8988T (cell line): ENCODE measurements at regions not wholly inside any gene's neighbourhood (a gene's known extent, or its start where the extent isn't known, plus 50 kb on each side); places are given as distances from the start of the nearest gene placed in this dataset.
"Not testable (repeated sequence)": the region's sequence is repeated elsewhere in the genome, so short reads cannot be mapped to it uniquely, and the experiment has no call there.

Experiments
- DNase-seq: peaks from one replicate; pipeline ENCODE4 v3.0.0; 2011

DNA sequence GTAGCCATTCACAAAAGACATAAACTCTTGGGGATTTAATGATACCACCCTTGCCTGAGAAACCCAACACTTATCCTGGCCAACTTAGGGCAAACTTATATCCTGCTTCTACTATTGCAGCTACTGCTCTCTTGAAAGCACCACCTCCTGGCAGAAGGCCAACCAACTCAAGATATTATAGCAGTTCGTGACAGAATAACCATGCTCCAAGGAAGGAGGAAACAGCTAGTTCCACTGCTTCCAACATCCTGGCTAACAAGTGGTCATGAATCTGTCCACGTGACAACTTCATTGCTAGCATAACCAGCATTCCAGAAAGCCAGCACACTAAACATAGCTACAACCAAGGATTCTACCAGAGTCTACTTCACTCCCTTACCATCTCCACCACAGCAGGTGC, 1037.5 kb downstream of the TBL1XR1 start:
- no peak for DNase-seq

DNA sequence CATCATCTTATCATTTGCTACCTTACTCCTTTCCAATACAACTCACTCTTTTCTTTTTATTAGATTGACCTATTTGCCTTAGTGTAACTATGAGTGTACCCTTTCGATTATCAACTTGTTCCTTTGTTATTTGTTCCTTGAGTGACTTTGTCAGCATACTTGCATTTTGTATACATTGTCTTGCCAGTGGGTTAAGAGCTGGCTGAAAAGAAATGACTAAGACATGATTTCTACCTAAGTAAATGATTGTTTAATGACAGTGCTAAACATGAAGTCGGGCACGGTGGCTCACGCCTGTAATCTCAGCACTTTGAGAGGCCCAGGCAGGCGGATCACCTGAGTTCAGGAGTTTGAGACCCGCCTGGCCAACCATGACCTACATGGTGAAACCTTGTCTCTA, 1042.3 kb downstream of the TBL1XR1 start:
- no peak for DNase-seq

- DNase-seq = no peak
Measured at GRCh38 chr3:176149567-176149966, 1047.7 kb downstream of the TBL1XR1 start.

- DNase-seq = no peak
Measured at GRCh38 chr3:176147251-176147650, 1050.0 kb downstream of the TBL1XR1 start.

DNA sequence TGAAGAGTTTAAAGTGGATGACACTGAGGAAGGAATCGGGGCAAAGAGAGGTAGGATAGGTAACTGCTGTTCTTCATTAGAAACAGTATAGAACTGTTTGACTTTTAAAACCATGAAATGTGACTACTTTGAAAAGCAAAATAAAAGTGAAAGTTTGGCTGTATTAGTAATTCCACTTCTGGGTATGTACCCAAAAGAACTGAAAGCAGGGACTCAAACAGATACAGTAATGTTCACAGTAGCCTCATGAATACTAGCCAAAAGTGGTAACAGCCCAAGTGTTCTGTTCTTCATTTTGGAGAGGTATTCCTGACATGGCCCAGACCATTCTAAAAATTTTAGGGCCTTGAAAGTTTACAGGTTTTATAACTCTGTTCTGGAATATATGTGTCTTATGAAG, 1055.4 kb downstream of the TBL1XR1 start:
- DNase-seq = no peak

- no peak for DNase-seq
Measured at GRCh38 chr3:176120507-176120906, 1076.8 kb downstream of the TBL1XR1 start.

DNA sequence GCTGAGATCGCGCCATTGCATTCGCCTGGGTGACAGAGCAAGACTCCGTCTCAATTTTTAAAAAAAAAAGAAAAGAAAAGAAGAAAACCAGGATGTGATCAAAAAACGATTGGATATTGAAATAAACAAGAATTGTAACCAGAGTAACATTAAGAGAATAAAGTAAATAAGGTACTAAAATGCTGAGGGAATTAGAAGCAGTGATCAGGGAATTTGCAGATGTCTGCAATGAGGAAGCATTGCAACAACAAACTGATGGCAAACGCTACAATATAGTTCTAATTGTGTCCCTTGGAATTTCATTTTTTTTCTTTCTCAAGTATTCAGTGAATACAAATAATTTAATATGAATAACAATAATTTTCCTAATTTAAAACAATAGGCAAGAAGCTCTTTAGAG, 1077.5 kb downstream of the TBL1XR1 start:
- no peak for DNase-seq

- DNase-seq = no peak
Measured at GRCh38 chr3:176106380-176106779, 1090.9 kb downstream of the TBL1XR1 start.

- DNase-seq = no peak
Measured at GRCh38 chr3:176097027-176097426, 1100.3 kb downstream of the TBL1XR1 start.

DNA sequence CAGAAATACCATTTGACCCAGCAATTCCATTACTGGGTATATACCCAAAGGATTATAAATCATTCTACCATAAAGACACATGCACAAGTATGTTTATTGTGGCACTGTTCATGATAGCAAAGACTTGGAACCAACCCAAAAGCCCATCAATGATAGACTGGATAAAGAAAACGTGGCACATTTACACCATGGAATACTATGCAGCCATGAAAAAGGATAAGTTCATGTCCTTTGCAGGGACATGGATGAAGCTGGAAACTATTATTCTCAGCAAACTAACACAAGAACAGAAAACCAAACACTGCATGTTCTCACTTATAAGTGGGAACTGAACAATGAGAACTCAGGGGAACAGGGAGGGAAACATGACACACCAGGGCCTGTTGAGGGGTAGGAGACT, 1103.4 kb downstream of the TBL1XR1 start:
- not testable (repeated sequence) for DNase-seq

DNA sequence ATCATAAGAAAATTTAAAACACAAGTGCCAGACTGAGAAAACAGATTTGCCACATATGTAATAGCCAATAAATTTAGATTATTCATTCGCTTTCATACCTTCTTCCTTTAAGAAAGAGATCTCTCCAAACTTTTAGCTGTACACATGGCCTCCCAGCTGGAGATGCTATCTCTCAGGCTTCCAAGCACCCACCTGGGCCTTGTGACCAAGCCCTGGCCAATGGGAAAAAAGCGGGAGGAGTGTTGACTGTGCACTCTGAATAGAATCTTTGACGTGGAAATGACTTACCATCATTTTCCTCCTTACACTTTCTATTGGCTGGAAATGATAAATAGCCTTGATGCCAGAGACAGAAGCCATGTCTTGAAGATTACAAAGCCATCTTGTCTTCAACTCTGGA, 1106.6 kb downstream of the TBL1XR1 start:
- no peak for DNase-seq

GRCh38 chr3:176088962-176089383, 1108.3 kb downstream of the TBL1XR1 start:
- no peak for DNase-seq

- no peak for DNase-seq
Measured at GRCh38 chr3:176087066-176087697, 1110.1 kb downstream of the TBL1XR1 start.

GRCh38 chr3:176079785-176080184, 1117.5 kb downstream of the TBL1XR1 start:
- DNase-seq = no peak

DNA sequence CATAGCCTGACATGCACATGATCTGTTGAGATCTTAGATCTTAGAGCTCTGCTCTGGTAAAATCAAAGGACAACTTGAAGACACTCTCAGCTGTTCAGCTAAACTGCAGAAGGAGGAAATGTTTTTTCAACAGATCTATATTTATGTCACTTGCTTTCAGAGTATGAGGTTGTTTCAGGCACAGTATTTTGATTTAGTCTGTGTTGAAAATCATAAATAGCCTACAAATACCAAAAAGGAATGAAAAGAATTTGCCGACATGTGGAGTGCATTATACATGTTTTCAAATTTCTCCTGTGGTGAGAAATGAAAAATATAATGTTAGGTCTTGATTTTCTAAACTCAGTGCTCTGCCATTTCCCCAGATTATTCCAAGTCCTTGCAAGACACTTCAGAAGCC, 1118.4 kb downstream of the TBL1XR1 start:
- no peak for DNase-seq

- no peak for DNase-seq
Measured at GRCh38 chr3:176075491-176075890, 1121.8 kb downstream of the TBL1XR1 start.

- DNase-seq = no peak
Measured at GRCh38 chr3:176075046-176075445, 1122.2 kb downstream of the TBL1XR1 start.

DNA sequence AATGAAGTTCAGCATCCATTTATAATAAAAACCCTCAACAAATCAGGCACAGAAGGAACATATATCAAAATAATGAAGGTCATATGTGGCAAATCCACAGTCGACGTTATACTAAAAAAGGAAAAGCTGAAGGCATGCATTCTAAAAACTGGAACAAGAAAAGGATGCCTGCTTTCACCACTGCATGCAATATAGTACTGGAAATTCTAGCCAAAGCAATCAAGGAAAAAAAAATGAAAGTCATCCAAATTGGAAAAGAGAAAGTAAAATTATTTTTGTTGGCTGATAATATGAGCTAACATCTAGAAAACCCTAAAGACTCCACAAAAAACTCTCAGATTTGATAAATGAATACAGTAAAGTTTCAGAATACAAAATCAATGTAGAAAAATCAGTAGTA, 1123.2 kb downstream of the TBL1XR1 start:
- no peak for DNase-seq

- DNase-seq = no peak
Measured at GRCh38 chr3:176071943-176072342, 1125.3 kb downstream of the TBL1XR1 start.

DNA sequence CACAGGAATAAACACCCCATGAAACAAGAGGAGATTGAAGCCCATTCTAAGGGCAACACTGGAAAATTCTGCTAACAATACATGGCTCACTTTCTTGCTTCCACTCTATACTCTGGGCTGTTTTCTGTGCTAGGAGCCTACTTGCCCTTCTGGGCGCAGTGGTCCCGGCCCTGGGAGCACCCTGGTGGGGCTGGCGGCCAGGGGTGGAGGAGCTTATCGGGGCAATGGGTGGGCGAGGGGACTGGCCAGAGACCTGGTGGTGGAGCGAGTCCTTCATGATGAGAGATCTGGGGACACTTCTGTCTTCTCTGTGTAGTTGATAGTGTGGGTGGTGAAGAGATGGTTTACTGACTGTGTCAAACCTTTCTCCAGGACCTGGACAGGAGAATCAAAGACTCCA, 1128.5 kb downstream of the TBL1XR1 start:
- no peak for DNase-seq

GRCh38 chr3:176058856-176059255, 1138.4 kb downstream of the TBL1XR1 start:
- DNase-seq = no peak

DNA sequence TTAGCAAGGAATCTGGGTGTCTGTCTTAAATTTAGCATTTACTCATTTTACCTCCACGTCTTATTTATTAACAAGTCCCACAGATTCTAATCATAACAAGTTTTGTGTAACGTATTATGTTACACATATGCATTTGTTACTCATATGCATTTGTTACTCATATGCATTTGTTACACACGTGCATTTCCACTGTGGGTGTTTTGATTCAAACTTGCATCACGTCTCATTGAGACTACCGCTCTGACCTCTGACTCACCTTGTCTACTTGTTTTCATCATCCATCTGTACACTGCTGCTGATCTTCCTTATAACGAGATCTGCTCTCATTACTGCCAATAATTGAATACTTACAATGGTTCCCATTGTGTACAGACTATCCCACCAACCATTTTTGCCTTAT, 1141.4 kb downstream of the TBL1XR1 start:
- no peak for DNase-seq

GRCh38 chr3:176051766-176052165, 1145.5 kb downstream of the TBL1XR1 start:
- DNase-seq = no peak

DNA sequence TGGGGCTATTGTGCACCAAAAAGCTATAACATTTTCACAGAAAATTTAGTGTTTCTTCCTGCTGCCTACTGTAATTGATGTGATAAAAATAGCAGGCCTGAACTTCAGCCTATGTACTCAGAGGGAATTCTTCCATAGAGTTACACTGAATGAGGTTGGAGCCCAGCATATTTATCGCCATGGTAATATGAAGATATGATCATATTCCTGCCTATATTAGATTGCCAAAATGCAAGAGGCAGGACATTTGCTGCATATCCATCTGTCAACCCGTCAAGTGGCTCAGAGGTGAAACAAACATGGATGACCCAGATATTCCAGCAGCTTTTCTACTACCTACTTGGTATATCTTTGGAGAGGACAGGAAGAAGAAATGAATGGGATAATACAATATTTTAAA, 1150.6 kb downstream of the TBL1XR1 start:
- no peak for DNase-seq

GRCh38 chr3:176041812-176042211, 1155.5 kb downstream of the TBL1XR1 start:
- no peak for DNase-seq

GRCh38 chr3:176041185-176041584, 1156.1 kb downstream of the TBL1XR1 start:
- DNase-seq = no peak
